ENCODE measurements at regions not wholly inside any gene's neighbourhood (a gene's known extent, or its start where the extent isn't known, plus 50 kb on each side); places are given as distances from the start of the nearest gene placed in this dataset.

- TF ChIP-seq, protein P1, sequence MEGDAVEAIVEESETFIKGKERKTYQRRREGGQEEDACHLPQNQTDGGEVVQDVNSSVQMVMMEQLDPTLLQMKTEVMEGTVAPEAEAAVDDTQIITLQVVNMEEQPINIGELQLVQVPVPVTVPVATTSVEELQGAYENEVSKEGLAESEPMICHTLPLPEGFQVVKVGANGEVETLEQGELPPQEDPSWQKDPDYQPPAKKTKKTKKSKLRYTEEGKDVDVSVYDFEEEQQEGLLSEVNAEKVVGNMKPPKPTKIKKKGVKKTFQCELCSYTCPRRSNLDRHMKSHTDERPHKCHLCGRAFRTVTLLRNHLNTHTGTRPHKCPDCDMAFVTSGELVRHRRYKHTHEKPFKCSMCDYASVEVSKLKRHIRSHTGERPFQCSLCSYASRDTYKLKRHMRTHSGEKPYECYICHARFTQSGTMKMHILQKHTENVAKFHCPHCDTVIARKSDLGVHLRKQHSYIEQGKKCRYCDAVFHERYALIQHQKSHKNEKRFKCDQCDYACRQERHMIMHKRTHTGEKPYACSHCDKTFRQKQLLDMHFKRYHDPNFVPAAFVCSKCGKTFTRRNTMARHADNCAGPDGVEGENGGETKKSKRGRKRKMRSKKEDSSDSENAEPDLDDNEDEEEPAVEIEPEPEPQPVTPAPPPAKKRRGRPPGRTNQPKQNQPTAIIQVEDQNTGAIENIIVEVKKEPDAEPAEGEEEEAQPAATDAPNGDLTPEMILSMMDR (IDR thresholded peaks at IDR 0.05; ENCODE audit: low read depth, low read length) = no peak
- DNase-seq (ENCODE audit: low read depth in 2 of 2) = peak; percentile 9 to 39
- no peak overlapping the region for H3K4me3 ChIP-seq (replicated peaks in 1 of 2; ENCODE audit: low read depth in 2 of 2, low read length in 2 of 2)
Observed at GRCh38 chr15:77541421-77542181, 91.1 kb downstream of the LINGO1 start.

GRCh38 chr15:77540312-77541060, 92.2 kb downstream of the LINGO1 start:
- no peak overlapping the region for H3K4me3 ChIP-seq (replicated peaks in 1 of 2; ENCODE audit: low read depth in 2 of 2, low read length in 2 of 2)
- no peak for DNase-seq (ENCODE audit: low read depth in 2 of 2)
- TF ChIP-seq, protein P1 (IDR thresholded peaks at IDR 0.05; ENCODE audit: low read depth, low read length) = no peak

GRCh38 chr15:77538793-77539497, 93.8 kb downstream of the LINGO1 start:
- TF ChIP-seq, protein P1 (IDR thresholded peaks at IDR 0.05; ENCODE audit: low read depth, low read length) = no peak
- H3K4me3 ChIP-seq (replicated peaks in 1 of 2; ENCODE audit: low read depth in 2 of 2, low read length in 2 of 2) = no peak overlapping the region
- no peak for DNase-seq (ENCODE audit: low read depth in 2 of 2)

DNA sequence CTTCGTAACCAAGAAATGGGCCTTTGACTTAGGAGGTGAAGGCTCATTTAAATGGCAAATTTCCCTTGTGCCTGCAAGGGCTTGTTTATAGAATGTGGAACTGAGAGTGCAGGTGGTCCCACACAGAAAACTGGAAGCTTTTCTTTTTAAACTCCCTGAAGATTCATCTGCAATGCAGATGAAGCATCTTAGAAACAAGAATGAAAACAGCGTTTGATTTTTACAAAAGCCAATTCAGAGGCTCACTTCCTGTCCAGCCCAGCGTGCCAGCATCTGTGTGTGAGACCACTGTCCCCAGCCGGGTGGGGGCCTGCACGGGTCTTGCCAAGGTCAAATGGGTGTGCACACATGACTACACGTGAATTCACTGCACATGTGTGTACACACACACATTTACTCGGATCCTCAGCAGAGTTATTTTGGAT, 94.7 kb downstream of the LINGO1 start:
- no peak for DNase-seq (ENCODE audit: low read depth in 2 of 2)
- H3K4me3 ChIP-seq (replicated peaks in 1 of 2; ENCODE audit: low read depth in 2 of 2, low read length in 2 of 2) = no peak overlapping the region
- TF ChIP-seq, protein P1 (IDR thresholded peaks at IDR 0.05; ENCODE audit: low read depth, low read length) = no peak

DNA sequence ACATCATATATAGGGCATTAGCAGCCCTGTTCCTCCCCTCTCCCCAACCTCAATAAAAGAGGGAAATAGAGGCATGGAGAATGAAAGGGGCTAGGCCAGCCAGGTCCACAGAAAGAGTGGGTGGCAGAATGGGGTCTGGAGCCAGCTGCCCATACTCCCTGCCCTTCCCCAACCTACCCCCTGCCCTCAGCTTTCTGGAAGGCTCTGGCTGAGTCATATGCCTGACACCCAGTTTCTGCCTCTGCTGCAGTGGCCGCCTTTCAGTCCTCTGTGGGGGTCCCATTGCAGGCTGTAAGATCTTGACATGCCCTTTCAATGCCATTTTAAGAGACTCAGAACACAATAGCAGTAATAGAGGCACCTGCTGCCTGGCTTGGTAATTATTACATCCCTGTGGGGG, 95.7 kb downstream of the LINGO1 start:
- H3K4me3 ChIP-seq (replicated peaks in 1 of 2; ENCODE audit: low read depth in 2 of 2, low read length in 2 of 2) = no peak overlapping the region
- DNase-seq (ENCODE audit: low read depth in 2 of 2) = no peak
- TF ChIP-seq, protein P1 (IDR thresholded peaks at IDR 0.05; ENCODE audit: low read depth, low read length) = no peak

GRCh38 chr15:77535845-77536244, 96.9 kb downstream of the LINGO1 start:
- H3K4me3 ChIP-seq (replicated peaks in 1 of 2; ENCODE audit: low read depth in 2 of 2, low read length in 2 of 2) = no peak overlapping the region
- no peak for DNase-seq (ENCODE audit: low read depth in 2 of 2)
- TF ChIP-seq, protein P1 (IDR thresholded peaks at IDR 0.05; ENCODE audit: low read depth, low read length) = no peak
